ENCODE measurements at regions not wholly inside any gene's neighbourhood (a gene's known extent, or its start where the extent isn't known, plus 50 kb on each side); places are given as distances from the start of the nearest gene placed in this dataset.
"Not testable (repeated sequence)": the region's sequence is repeated elsewhere in the genome, so short reads cannot be mapped to it uniquely, and the experiment has no call there.

DNA sequence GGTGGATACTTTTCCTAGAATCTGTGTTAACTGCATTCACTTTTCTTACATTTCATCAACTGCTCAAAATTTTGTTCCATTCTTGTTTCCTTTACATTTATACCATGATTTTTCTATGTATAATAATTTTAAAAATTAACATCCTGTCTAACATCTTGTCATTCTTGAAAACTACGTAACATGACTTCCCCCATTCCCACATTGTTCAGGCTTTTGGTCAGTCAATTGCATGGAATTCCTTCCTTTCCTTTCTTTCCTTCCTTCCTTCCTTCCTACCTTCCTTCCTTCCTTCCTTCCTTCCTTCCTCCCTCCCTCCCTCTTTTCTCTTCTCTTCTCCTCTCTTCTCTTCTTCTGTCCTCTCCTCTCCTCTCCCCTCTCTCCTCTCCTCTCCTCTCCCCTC, 220.7 kb upstream of the TP63 start:
- no peaks in the 10 kb centered on the region for H3K4me1 Mint-ChIP-seq
- DNase-seq: no peak
- peaks cover 5% of the 10 kb centered on the region for H3K9me3 Mint-ChIP-seq
- H3K4me3 Mint-ChIP-seq: no peak overlapping the region
- no peaks in the 10 kb centered on the region for H3K36me3 Mint-ChIP-seq (ENCODE audit: low read depth)
- intact Hi-C loops (cut with micrococcal nuclease): no loop called here
- no peak overlapping the region for H3K27ac Mint-ChIP-seq
- H3K27me3 Mint-ChIP-seq: peaks cover 5% of the 10 kb centered on the region

DNA sequence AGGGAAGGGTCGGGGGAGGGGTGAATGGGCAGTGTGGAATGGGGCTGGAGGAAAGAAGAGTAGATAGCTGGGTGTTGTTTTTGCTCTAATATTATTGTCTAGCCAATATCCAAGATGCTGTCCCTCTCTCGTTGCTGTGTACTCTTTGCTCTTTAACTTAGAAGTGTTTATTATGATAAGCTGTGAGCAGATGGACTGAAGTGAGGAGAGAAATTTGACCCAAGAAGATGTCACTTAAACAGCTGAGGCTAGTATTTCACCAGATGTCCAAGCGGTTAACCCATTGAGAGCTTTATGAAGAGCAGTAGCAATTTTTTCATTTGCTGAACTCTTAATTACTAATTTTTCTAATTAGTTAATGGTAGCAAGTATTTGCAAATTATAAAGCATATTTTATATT, 212.2 kb upstream of the TP63 start:
- no peaks in the 10 kb centered on the region for H3K27me3 Mint-ChIP-seq
- no peaks in the 10 kb centered on the region for H3K9me3 Mint-ChIP-seq
- no peak overlapping the region for H3K4me3 Mint-ChIP-seq
- no peak overlapping the region for H3K27ac Mint-ChIP-seq
- intact Hi-C loops (cut with micrococcal nuclease): no loop called here
- H3K4me1 Mint-ChIP-seq: peaks cover 2% of the 10 kb centered on the region
- no peak for DNase-seq
- H3K36me3 Mint-ChIP-seq (ENCODE audit: low read depth): no peaks in the 10 kb centered on the region

GRCh38 chr3:189419683-189420082, 211.5 kb upstream of the TP63 start:
- H3K27ac Mint-ChIP-seq: no peak overlapping the region
- no peaks in the 10 kb centered on the region for H3K36me3 Mint-ChIP-seq (ENCODE audit: low read depth)
- H3K9me3 Mint-ChIP-seq: no peaks in the 10 kb centered on the region
- H3K27me3 Mint-ChIP-seq: no peaks in the 10 kb centered on the region
- no peak for DNase-seq
- H3K4me1 Mint-ChIP-seq: peaks cover 2% of the 10 kb centered on the region
- intact Hi-C loops (cut with micrococcal nuclease): no loop called here
- no peak overlapping the region for H3K4me3 Mint-ChIP-seq

GRCh38 chr3:189424922-189425321, 206.3 kb upstream of the TP63 start:
- no peak for DNase-seq
- Mint-ChIP-seq H3K36me3 (ENCODE audit: low read depth) (no peaks in the 10 kb centered on the region), H3K4me3 (no peak overlapping the region), H3K4me1 (no peaks in the 10 kb centered on the region), H3K9me3 (peaks cover 20% of the 10 kb centered on the region), H3K27me3 (no peaks in the 10 kb centered on the region), H3K27ac (no peak overlapping the region)
- intact Hi-C loops (cut with micrococcal nuclease): no loop called here

GRCh38 chr3:189429019-189429418, 202.2 kb upstream of the TP63 start:
- peaks cover 24% of the 10 kb centered on the region for H3K9me3 Mint-ChIP-seq
- DNase-seq: no peak
- intact Hi-C loops (cut with micrococcal nuclease): no loop called here
- no peaks in the 10 kb centered on the region for H3K27me3 Mint-ChIP-seq
- no peak overlapping the region for H3K27ac Mint-ChIP-seq
- H3K4me1 Mint-ChIP-seq: no peaks in the 10 kb centered on the region
- H3K36me3 Mint-ChIP-seq (ENCODE audit: low read depth): no peaks in the 10 kb centered on the region
- H3K4me3 Mint-ChIP-seq: no peak overlapping the region

DNA sequence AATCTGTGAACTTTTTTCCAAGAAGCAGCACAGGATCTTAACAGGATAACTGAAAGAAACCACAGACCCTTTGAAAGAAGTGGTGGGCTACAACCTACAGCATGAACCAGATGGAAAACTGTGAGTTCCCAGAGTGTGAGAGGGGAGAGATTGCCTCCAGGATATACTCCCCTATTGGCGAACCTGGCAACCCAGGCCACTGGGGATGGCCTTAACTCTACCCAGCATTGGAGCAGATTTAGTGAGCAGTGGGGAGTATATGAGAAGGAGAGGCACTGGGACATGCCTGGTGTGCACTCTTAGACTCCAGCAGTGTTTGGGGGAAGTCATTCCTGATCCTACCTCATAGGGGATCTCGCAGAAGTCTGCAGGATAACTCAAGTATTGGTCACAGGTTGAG, 201.0 kb upstream of the TP63 start:
- no peak overlapping the region for H3K4me3 Mint-ChIP-seq
- no peak overlapping the region for H3K27ac Mint-ChIP-seq
- peaks cover 24% of the 10 kb centered on the region for H3K9me3 Mint-ChIP-seq
- H3K4me1 Mint-ChIP-seq: no peaks in the 10 kb centered on the region
- H3K27me3 Mint-ChIP-seq: peaks cover 3% of the 10 kb centered on the region
- DNase-seq: no peak
- no peaks in the 10 kb centered on the region for H3K36me3 Mint-ChIP-seq (ENCODE audit: low read depth)
- intact Hi-C loops (cut with micrococcal nuclease): no loop called here

- H3K36me3 Mint-ChIP-seq (ENCODE audit: low read depth); H3K9me3 Mint-ChIP-seq; H3K4me1 Mint-ChIP-seq; intact Hi-C loops (cut with micrococcal nuclease); H3K4me3 Mint-ChIP-seq; DNase-seq; H3K27ac Mint-ChIP-seq; H3K27me3 Mint-ChIP-seq: not testable (repeated sequence)
Observed at GRCh38 chr3:189442257-189442656, 188.9 kb upstream of the TP63 start.

GRCh38 chr3:189446959-189447560, 184.1 kb upstream of the TP63 start:
- intact Hi-C loops (cut with micrococcal nuclease): no loop called here
- Mint-ChIP-seq H3K27ac (no peak overlapping the region), H3K4me1 (no peaks in the 10 kb centered on the region), H3K9me3 (no peaks in the 10 kb centered on the region), H3K27me3 (no peaks in the 10 kb centered on the region), H3K36me3 (ENCODE audit: low read depth) (no peaks in the 10 kb centered on the region), H3K4me3 (no peak overlapping the region)
- no peak for DNase-seq

GRCh38 chr3:189449084-189449483, 182.1 kb upstream of the TP63 start:
- no peak overlapping the region for H3K4me3 Mint-ChIP-seq
- no peaks in the 10 kb centered on the region for H3K4me1 Mint-ChIP-seq
- H3K27ac Mint-ChIP-seq: no peak overlapping the region
- DNase-seq: no peak
- intact Hi-C loops (cut with micrococcal nuclease): no loop called here
- H3K36me3 Mint-ChIP-seq (ENCODE audit: low read depth): no peaks in the 10 kb centered on the region
- no peaks in the 10 kb centered on the region for H3K27me3 Mint-ChIP-seq
- no peaks in the 10 kb centered on the region for H3K9me3 Mint-ChIP-seq

GRCh38 chr3:189455009-189455408, 176.2 kb upstream of the TP63 start:
- no peak overlapping the region for H3K27ac Mint-ChIP-seq

DNA sequence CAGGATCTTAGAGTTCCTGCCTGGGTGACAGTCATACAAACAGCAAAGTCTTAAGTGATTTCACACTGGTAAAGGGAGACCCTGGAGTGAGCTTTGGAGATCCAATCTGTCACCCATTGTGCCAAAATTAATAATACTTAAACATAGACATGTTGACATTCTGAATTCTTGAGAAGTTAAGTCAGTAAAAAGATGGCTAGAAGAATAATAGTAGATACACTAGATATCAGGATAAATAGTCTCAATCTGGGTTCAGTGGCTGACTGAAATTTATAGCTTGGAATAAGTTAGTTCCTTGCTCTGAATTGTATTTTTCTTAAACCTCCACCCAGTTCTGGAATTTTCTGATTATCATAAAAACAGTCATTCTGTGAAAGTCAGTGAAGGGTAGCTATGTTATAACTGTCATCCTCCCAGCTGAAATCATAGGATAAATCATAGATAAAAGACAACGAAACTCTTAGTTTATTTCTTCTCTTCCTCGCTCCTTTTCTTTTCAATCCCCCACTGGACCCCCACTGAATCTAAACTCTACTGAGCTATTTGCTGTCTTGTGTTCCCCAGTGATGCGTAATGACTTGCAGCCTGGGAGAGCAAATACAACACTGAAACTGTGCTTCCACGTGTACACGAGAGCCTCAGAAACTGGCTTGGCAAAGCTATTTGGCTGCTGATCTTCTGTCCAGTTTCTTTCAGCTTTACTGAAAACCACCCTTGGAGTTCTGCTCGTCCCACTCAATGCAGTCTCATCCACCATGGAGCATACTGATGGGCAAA, 175.4 kb upstream of the TP63 start:
- intact Hi-C loops (cut with micrococcal nuclease): no loop called here
- Mint-ChIP-seq H3K4me1 (no peaks in the 10 kb centered on the region), H3K36me3 (ENCODE audit: low read depth) (no peaks in the 10 kb centered on the region), H3K27me3 (no peaks in the 10 kb centered on the region), H3K27ac (no peak overlapping the region), H3K4me3 (no peak overlapping the region), H3K9me3 (peaks cover 16% of the 10 kb centered on the region)
- no peak for DNase-seq

More at GRCh38 chr3:189455009-189455408, 176.2 kb upstream of the TP63 start:
- intact Hi-C loops (cut with micrococcal nuclease): no loop called here
- Mint-ChIP-seq H3K9me3 (peaks cover 16% of the 10 kb centered on the region), H3K4me3 (no peak overlapping the region), H3K27me3 (no peaks in the 10 kb centered on the region), H3K4me1 (no peaks in the 10 kb centered on the region), H3K36me3 (ENCODE audit: low read depth) (no peaks in the 10 kb centered on the region)
- DNase-seq: no peak

DNA sequence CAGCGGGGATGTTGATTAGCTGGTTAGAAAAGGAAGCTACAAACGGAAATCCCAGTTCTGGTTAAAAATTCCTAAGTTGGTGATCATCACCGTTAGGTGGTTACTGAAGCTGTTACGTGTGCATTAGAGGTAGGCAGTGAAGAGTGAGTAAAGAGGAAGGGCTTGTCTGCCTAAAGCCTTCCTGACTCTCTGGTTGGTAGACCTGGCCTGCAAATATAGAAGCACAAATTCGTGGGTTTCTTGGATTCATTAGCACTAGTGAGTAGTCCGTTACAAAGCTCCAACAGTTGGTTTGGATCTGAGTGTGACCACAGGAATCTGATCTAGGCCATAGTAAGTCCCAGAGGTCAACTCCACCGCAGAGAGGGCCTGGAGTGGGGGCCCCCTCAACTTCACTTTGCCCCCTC, 174.0 kb upstream of the TP63 start:
- H3K27me3 Mint-ChIP-seq: no peaks in the 10 kb centered on the region
- H3K27ac Mint-ChIP-seq: no peak overlapping the region
- no peaks in the 10 kb centered on the region for H3K4me1 Mint-ChIP-seq
- DNase-seq: no peak
- no peak overlapping the region for H3K4me3 Mint-ChIP-seq
- H3K36me3 Mint-ChIP-seq (ENCODE audit: low read depth): no peaks in the 10 kb centered on the region
- H3K9me3 Mint-ChIP-seq: peaks cover 16% of the 10 kb centered on the region
- intact Hi-C loops (cut with micrococcal nuclease): no loop called here

DNA sequence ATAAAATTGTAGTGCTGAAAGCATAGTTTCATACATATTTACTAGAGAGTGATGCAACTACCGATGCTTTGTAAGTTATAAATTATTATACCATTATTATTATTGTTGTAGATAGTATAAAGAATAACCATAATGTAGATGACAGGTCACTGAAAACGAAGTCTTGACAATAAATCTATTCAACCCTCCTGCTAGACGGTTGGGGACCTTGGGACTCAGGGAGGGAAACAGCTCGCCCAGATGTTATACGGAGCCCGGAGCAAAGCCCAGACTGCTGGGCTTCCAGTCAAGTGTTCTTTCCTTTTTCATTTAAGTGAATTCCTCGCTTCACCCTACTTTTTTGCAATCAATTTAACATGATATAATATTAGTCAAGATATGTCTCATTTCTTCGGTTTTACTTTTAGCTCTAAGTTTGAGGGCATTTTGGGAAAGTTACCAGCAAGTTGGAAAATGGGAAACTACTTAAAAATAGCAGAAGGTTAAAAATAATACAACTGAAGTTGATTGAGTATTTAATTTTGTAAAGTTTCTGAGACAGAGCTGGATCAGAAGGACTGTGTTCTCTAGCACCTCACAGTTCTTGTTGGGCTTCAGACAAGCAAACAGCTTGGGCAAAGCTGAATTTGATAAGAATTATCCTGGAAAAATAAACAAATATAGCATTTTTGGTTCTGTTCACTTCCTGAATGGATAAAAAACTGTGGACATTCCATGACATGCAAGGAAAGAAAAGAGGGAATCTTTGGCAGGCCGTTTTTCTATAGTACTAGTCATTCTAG, 173.4 kb upstream of the TP63 start:
- peaks cover 16% of the 10 kb centered on the region for H3K9me3 Mint-ChIP-seq
- intact Hi-C loops (cut with micrococcal nuclease): no loop called here
- no peak for DNase-seq
- H3K4me3 Mint-ChIP-seq: no peak overlapping the region
- H3K36me3 Mint-ChIP-seq (ENCODE audit: low read depth): no peaks in the 10 kb centered on the region
- no peak overlapping the region for H3K27ac Mint-ChIP-seq
- H3K4me1 Mint-ChIP-seq: peaks cover 3% of the 10 kb centered on the region
- H3K27me3 Mint-ChIP-seq: no peaks in the 10 kb centered on the region

GRCh38 chr3:189458528-189458927, 172.7 kb upstream of the TP63 start:
- intact Hi-C loops (cut with micrococcal nuclease): no loop called here
- Mint-ChIP-seq H3K27ac (no peak overlapping the region), H3K4me1 (peaks cover 3% of the 10 kb centered on the region), H3K9me3 (peaks cover 16% of the 10 kb centered on the region), H3K36me3 (ENCODE audit: low read depth) (no peaks in the 10 kb centered on the region), H3K4me3 (no peak overlapping the region), H3K27me3 (no peaks in the 10 kb centered on the region)
- no peak for DNase-seq
